Parathyroid adenoma (tissue), 2 donors: ENCODE measurements at regions not wholly inside any gene's neighbourhood (a gene's known extent, or its start where the extent isn't known, plus 50 kb on each side); places are given as distances from the start of the nearest gene placed in this dataset.

Experiments used
- H2AFZ ChIP-seq: fragments of 300-600 bp; sonication (generic); one replicate; pipeline ENCODE4 v1.7.0; 2017; ENCODE audit warnings: antibody characterized with exemption, mild to moderate bottlenecking
- H3K27ac ChIP-seq: fragments of 300-600 bp; sonication (generic); one replicate; pipeline ENCODE4 v1.7.0; 2017
- H3K27me3 ChIP-seq: fragments of 300-600 bp; sonication (generic); one replicate; pipeline ENCODE4 v1.7.0; 2017; ENCODE audit warnings: low read length; ENCODE audit not compliant: control insufficient read depth, insufficient read depth
- H3K36me3 ChIP-seq: fragments of 300-600 bp; sonication (generic); one replicate; pipeline ENCODE4 v1.7.0; 2017; ENCODE audit warnings: low read length; ENCODE audit not compliant: control insufficient read depth, insufficient read depth
- H3K4me1 ChIP-seq: fragments of 300-600 bp; sonication (generic); one replicate; pipeline ENCODE4 v1.7.0; 2017; ENCODE audit warnings: control low read depth
- H3K4me2 ChIP-seq: fragments of 300-600 bp; sonication (generic); one replicate; pipeline ENCODE4 v1.7.0; 2017; ENCODE audit warnings: low read length
- H3K4me3 ChIP-seq: fragments of 300-600 bp; sonication (generic); one replicate; pipeline ENCODE4 v1.7.0; 2017; ENCODE audit warnings: low read depth, low read length
- H3K79me2 ChIP-seq: fragments of 300-600 bp; sonication (generic); one replicate; pipeline ENCODE4 v1.7.0; 2017; ENCODE audit warnings: control low read depth
- H3K9ac ChIP-seq: fragments of 300-600 bp; sonication (generic); one replicate; pipeline ENCODE4 v1.7.0; 2017; ENCODE audit warnings: mild to moderate bottlenecking
- H3K9me3 ChIP-seq: fragments of 300-600 bp; sonication (generic); one replicate; pipeline ENCODE4 v1.7.0; 2017; ENCODE audit warnings: low read length; ENCODE audit not compliant: control insufficient read depth
- CTCF ChIP-seq: fragments of 300-600 bp; sonication (generic); IDR thresholded peaks from one replicate; pipeline ENCODE4 v1.7.0; 2017; ENCODE audit warnings: antibody characterized with exemption, mild to moderate bottlenecking
- donor health status: primary hyperparathyroidism.

DNA sequence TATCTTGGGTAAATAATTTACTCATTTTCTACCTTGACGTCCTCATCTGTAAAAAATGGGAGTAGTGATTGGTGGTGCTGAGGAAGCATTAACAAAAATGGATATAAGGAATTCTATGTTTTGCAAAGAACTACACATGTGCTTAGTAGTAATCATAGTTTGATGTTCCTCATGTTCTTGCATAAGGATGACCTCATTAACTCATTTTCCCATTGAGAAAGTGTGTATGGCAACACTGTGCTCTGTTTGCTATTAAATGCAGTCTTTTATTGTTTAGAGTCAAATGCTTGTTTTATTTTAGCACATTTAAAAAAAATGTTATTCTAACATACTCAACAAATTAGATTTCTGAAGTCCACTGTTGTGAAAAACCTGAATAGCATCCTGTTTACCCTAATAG, 211.2 kb upstream of the RSPO3 start:
- peaks cover 24% of the 10 kb centered on the region for H3K4me1 ChIP-seq
- TF ChIP-seq CTCF, result no peak
- H3K9me3 ChIP-seq, result no peaks in the 10 kb centered on the region
- H3K4me2 ChIP-seq, result no peak overlapping the region
- H3K27me3 ChIP-seq, result no peaks in the 10 kb centered on the region
- H3K79me2 ChIP-seq, result no peaks in the 10 kb centered on the region
- no peak overlapping the region for H3K4me3 ChIP-seq
- H3K9ac ChIP-seq, result no peak overlapping the region
- no peaks in the 10 kb centered on the region for H3K36me3 ChIP-seq
- no peak overlapping the region for H3K27ac ChIP-seq
- H2AFZ ChIP-seq, result no peak overlapping the region

DNA sequence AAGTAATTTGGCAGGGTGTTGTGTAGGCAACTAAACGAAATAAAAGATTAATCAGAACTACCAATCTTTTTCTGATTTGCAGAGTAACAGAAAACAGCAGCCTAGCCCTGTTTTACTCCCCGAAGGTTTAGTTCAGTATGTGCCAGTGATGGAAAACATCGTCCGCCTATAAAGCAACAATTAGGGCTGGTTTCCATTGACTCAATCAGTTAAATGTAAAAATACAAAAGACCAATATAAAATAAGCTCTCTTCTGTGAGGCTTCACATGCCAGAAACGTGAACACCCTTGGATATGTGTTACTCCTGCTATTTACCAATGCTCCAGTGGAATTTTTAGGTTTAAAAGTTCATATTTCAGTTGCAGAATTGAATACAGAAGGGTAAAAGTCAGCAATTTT, 210.5 kb upstream of the RSPO3 start:
- Histone ChIP-seq H3K27me3 (no peaks in the 10 kb centered on the region), H3K79me2 (no peaks in the 10 kb centered on the region), H3K27ac (no peak overlapping the region), H3K36me3 (no peaks in the 10 kb centered on the region), H3K4me2 (no peak overlapping the region), H3K9me3 (no peaks in the 10 kb centered on the region), H3K9ac (no peak overlapping the region), H3K4me3 (no peak overlapping the region), H2AFZ (no peak overlapping the region), H3K4me1 (peaks cover 24% of the 10 kb centered on the region)
- no peak for TF ChIP-seq CTCF

DNA sequence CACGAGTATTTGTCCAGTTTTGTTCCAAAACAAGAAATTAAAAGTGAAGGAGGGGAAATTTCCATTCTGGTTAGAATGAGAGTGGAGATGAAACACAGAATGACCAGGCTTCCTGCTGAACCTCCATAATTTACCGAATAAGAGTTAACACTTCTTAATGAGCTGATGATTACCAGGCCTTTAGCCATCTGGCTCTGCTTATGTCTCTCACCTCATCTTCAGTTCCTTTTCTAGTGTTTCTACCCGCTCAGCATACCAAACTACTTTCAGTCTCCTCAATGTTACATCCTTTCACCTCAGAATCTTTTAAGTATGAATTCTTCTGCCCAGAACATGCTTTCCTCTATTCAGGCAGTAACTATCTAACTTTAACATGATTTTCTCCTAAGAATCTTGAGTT, 209.0 kb upstream of the RSPO3 start:
- no peak overlapping the region for H2AFZ ChIP-seq
- H3K4me1 ChIP-seq, result peaks cover 20% of the 10 kb centered on the region
- H3K9ac ChIP-seq, result no peak overlapping the region
- H3K36me3 ChIP-seq, result no peaks in the 10 kb centered on the region
- H3K79me2 ChIP-seq, result no peaks in the 10 kb centered on the region
- H3K27ac ChIP-seq, result no peak overlapping the region
- no peak overlapping the region for H3K4me3 ChIP-seq
- TF ChIP-seq CTCF, result no peak
- H3K4me2 ChIP-seq, result no peak overlapping the region
- H3K27me3 ChIP-seq, result no peaks in the 10 kb centered on the region
- no peaks in the 10 kb centered on the region for H3K9me3 ChIP-seq

GRCh38 chr6:126913651-126914050, 204.8 kb upstream of the RSPO3 start:
- Histone ChIP-seq H3K4me2 (no peak overlapping the region), H3K9me3 (no peaks in the 10 kb centered on the region), H3K27me3 (no peaks in the 10 kb centered on the region), H2AFZ (peak overlapping the region; percentile 2), H3K27ac (no peak overlapping the region), H3K36me3 (no peaks in the 10 kb centered on the region), H3K4me1 (no peaks in the 10 kb centered on the region), H3K9ac (no peak overlapping the region), H3K79me2 (no peaks in the 10 kb centered on the region), H3K4me3 (no peak overlapping the region)
- no peak for TF ChIP-seq CTCF

GRCh38 chr6:126914172-126914571, 204.3 kb upstream of the RSPO3 start:
- Histone ChIP-seq H3K9me3 (no peaks in the 10 kb centered on the region), H3K27ac (no peak overlapping the region), H3K9ac (no peak overlapping the region), H3K36me3 (no peaks in the 10 kb centered on the region), H2AFZ (peak overlapping the region; percentile 47), H3K4me3 (no peak overlapping the region), H3K4me2 (no peak overlapping the region), H3K4me1 (no peaks in the 10 kb centered on the region), H3K79me2 (no peaks in the 10 kb centered on the region), H3K27me3 (no peaks in the 10 kb centered on the region)
- no peak for TF ChIP-seq CTCF
